HuH-7 (cell line): ENCODE measurements at regions not wholly inside any gene's neighbourhood (a gene's known extent, or its start where the extent isn't known, plus 50 kb on each side); places are given as distances from the start of the nearest gene placed in this dataset.
"Not testable (repeated sequence)": the region's sequence is repeated elsewhere in the genome, so short reads cannot be mapped to it uniquely, and the experiment has no call there.

ENCODE experiments used
- DNase-seq: peaks from one replicate; pipeline ENCODE4 v3.0.0; 2011; ENCODE audit warnings: low spot score

GRCh38 chr5:57069115-57069835, 104.6 kb upstream of the GPBP1 start:
- no peak for DNase-seq

GRCh38 chr5:57072218-57072892, 101.5 kb upstream of the GPBP1 start:
- DNase-seq = no peak

- peak; percentile 10 for DNase-seq
Measured at GRCh38 chr5:57082441-57083067, 91.3 kb upstream of the GPBP1 start.

- DNase-seq = no peak
Measured at GRCh38 chr5:57085306-57086081, 88.4 kb upstream of the GPBP1 start.

- DNase-seq = not testable (repeated sequence)
Measured at GRCh38 chr5:57087947-57088346, 85.9 kb upstream of the GPBP1 start.

- no peak for DNase-seq
Measured at GRCh38 chr5:57094753-57095683, 78.8 kb upstream of the GPBP1 start.

- DNase-seq = no peak
Measured at GRCh38 chr5:57097526-57097925, 76.3 kb upstream of the GPBP1 start.

- DNase-seq = no peak
Measured at GRCh38 chr5:57102189-57102904, 71.5 kb upstream of the GPBP1 start.

GRCh38 chr5:57102905-57103255, 71.0 kb upstream of the GPBP1 start:
- DNase-seq = peak; percentile 20

- DNase-seq = no peak
Measured at GRCh38 chr5:57103317-57103907, 70.4 kb upstream of the GPBP1 start.

GRCh38 chr5:57106661-57107060, 67.2 kb upstream of the GPBP1 start:
- no peak for DNase-seq

GRCh38 chr5:57111993-57112392, 61.9 kb upstream of the GPBP1 start:
- DNase-seq = peak; percentile 17

GRCh38 chr5:57113481-57113880, 60.4 kb upstream of the GPBP1 start:
- DNase-seq = no peak

GRCh38 chr5:57117596-57117995, 56.3 kb upstream of the GPBP1 start:
- no peak for DNase-seq

GRCh38 chr5:57119031-57119430, 54.8 kb upstream of the GPBP1 start:
- DNase-seq = no peak

- no peak for DNase-seq
Measured at GRCh38 chr5:57124014-57124413, 49.8 kb upstream of the GPBP1 start.
